ENCODE measurements at regions not wholly inside any gene's neighbourhood (a gene's known extent, or its start where the extent isn't known, plus 50 kb on each side); places are given as distances from the start of the nearest gene placed in this dataset.

DNA sequence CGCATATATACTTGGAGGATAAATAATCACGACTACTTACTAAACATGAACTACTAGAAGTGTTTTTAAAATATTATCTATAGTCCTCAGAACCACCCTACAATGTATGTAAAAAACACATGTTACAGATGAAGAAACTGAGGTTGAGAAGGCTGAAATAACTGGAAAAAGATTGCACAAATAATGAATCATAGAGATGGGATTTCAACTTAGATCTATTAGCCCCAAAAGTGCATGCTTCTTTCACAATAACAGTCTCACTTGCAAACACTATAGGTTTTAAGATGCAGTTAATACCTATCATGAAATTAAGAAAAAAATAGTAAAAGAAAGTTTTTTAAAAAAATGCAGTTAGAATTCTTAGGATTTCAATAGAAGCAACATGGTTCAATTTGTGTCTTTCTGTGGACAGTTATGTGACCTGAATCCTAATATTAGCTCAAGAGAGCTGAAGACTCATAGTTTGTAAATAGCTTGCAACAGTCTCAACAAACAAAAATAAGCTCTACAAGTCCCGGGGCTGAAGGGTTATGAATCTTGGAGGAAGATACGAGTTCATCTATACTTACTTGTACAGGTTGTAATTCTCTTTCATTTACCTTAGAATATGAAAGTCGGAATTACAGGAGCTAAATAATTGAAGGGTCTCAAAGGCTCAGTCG is 58.6 kb upstream of the NTPCR start:
- DNase-seq (ENCODE audit: low read depth): no peak

- DNase-seq (ENCODE audit: low read depth): peak; percentile 52
Observed at GRCh38 chr1:232893481-232894313, 56.7 kb upstream of the NTPCR start.

DNA sequence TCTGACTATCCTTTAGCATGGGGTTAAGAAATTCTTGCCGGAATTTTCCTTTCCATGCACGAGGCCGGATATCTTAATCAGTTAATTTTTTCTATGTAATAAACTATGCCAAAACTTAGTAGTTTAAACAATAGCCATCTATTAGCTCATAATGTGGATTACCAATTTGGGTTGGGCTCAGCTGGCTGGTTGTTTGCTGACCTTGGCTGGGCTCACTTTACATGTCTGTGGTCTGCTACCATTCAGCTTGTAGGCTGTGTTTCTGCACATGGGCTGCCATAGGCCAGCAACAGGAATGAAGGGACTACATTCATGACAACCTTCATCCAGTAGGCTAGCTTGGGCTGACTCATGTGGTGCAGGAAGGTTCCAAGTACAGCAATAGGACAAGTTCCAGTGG is 56.0 kb upstream of the NTPCR start:
- no peak for DNase-seq (ENCODE audit: low read depth)

DNA sequence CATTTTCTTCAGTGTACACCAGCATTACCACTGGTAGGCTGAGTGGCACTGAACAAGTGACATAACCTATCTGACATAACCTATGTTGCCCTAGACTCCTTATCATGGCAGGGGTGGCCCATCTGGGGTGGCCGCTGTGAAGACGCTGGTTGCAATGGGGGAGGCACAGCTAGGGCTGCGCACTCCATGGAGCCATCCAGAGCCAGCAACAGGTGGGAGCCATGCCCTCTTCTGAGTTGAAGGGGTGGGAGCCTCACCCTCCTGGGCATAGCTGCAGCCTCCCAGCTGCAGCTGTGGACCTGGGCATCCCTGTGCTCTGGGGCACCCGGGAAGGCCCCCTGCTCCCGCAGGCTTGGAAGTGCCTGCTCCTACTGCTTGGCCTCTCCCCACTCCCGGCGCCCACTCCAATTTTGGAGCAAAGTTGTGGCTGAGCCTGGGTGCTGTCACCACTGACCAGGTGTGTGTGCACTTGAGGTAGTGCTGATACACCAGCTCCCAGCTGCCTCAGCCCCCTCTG is 52.4 kb upstream of the NTPCR start:
- no peak for DNase-seq (ENCODE audit: low read depth)

DNA sequence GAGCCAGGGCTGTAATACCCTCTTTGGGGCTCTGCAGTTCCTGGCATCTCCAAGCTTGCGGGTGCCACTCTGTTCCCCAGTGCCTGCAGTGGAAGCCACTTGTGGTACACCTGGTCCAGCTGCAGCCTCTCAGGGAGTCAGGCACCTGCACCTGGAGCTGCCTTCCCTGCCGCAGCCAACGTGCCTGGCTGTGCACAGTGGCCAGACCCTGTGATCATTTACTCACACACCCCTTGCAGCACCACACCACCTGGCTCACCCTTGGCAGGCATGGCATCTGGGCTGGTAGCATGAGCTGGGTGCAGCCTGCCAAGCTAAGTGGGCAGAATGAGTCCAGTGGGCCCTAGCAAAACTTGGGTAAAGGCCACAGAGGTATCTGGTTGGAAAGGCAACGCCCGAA is 51.1 kb upstream of the NTPCR start:
- DNase-seq (ENCODE audit: low read depth): no peak

DNA sequence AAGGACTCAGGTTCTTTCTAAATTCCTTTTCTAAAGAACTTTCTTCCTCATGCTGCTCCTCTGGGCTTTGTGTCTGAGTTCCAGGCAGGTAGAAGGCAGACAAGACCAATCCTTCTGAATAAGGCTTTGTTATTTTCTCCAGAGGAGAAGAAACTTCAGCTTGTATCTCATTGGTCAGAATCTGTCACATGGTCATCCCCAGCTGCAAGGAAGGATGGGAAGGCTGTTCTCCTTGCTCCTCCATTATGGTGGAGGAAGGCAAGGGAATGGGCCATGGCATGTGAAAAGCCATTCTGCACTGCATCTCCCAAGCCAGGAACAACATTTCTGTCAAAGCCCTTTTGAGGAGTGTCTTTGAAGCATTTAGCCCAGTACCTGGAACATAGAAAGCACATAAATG is 50.6 kb upstream of the NTPCR start:
- DNase-seq (ENCODE audit: low read depth): no peak

Data from M059J (cell line).